Upper lobe of left lung (tissue), 6 donors: ENCODE measurements at regions not wholly inside any gene's neighbourhood (a gene's known extent, or its start where the extent isn't known, plus 50 kb on each side); places are given as distances from the start of the nearest gene placed in this dataset.

Source experiments
- ATAC-seq, 2 donors: fragments of 200-7000 bp; cut with Tn5 transposase; one replicate each; pipeline ENCODE4 v1.9.1; 2022; ENCODE audit warnings: mild to moderate bottlenecking in 2 of 2, moderate library complexity in 2 of 2; ENCODE audit not compliant: low FRiP score in 2 of 2
- DNase-seq, 2 donors: peaks; one replicate each; pipeline ENCODE4 v3.0.0-alpha.2; 2019 to 2020
- H3K27ac ChIP-seq, 4 donors: fragments of 200-600 bp; sonication (generic); one replicate each; pipeline ENCODE4 v1.5.1; 2016 to 2019
- H3K27me3 ChIP-seq, 4 donors: fragments of 200-600 bp; sonication (generic); one replicate each; pipeline ENCODE4 v1.5.1; 2017 to 2019
- H3K36me3 ChIP-seq, 4 donors: fragments of 200-600 bp; sonication (generic); one replicate each; pipeline ENCODE4 v1.5.1; 2016 to 2019
- H3K4me1 ChIP-seq, 4 donors: fragments of 200-600 bp; sonication (generic); one replicate each; pipeline ENCODE4 v1.5.1; 2018 to 2019
- H3K4me3 ChIP-seq, 4 donors: fragments of 200-600 bp; sonication (generic); one replicate each; pipeline ENCODE4 v1.5.1; 2017 to 2019; ENCODE audit warnings: mild to moderate bottlenecking in 2 of 4, moderate library complexity in 1 of 4
- H3K9me3 ChIP-seq, 4 donors: fragments of 200-600 bp; sonication (generic); one replicate each; pipeline ENCODE4 v1.5.1; 2018 to 2019
- EP300 ChIP-seq, 4 donors: sonication (generic); formaldehyde crosslinking; IDR thresholded peaks; one replicate each; pipeline ENCODE4 v1.5.1; 2017; ENCODE audit warnings: antibody characterized with exemption in 4 of 4, control low read depth in 2 of 4
- POLR2A ChIP-seq, 4 donors: fragments of 450-650 bp; IDR thresholded peaks; one replicate each; pipeline ENCODE4 v1.5.1; 2016 to 2017; ENCODE audit warnings: antibody characterized with exemption in 4 of 4, mild to moderate bottlenecking in 2 of 4
- POLR2AphosphoS5 ChIP-seq, 2 donors: sonication (generic); formaldehyde crosslinking; IDR thresholded peaks; one replicate each; pipeline ENCODE4 v1.5.1; 2017; ENCODE audit warnings: antibody characterized with exemption in 2 of 2
- WGBS, 2 donors: methylation state at CpG; one replicate each; pipeline ENCODE4 v1.1.5; 2017 to 2018; 5-methylcytosine and 5-hydroxymethylcytosine counted together
- TF ChIP-seq, protein P1 (sequence below), 6 experiments: fragments of 450-650 bp in 4 of 6; fragments of 200-600 bp in 2 of 6; sonication (generic) in 2 of 6; IDR thresholded peaks; one replicate each; pipeline ENCODE4 v1.5.1; 2016 to 2019; ENCODE audit warnings: antibody characterized with exemption in 6 of 6
- donor health status: DM: no; HTN: no; CAD: no; lungs with moderate emphysema.
- donor health status: DM: no; HTN: yes; CAD: no; lungs with severe emphysema.

GRCh38 chr11:126149759-126150625 lies 61.5 kb downstream of the RPUSD4 start:
- Histone ChIP-seq H3K27me3 (no peaks in the 10 kb centered on the region), H3K4me3 (no peak overlapping the region), H3K36me3 (no peaks in the 10 kb centered on the region), H3K27ac (no peak overlapping the region), H3K4me1 (peaks cover 0 to 5% (median 0%) of the 10 kb centered on the region in 4 donors), H3K9me3 (peaks cover 0 to 3% (median 0%) of the 10 kb centered on the region in 4 donors)
- WGBS, 2 donors, result 68 to 79% methylated on average over 11 to 15 of the region's 15 CpGs
- TF ChIP-seq POLR2A (IDR thresholded peaks at IDR 0.05), result no peak
- no peak for TF ChIP-seq EP300 (IDR thresholded peaks at IDR 0.05)
- TF ChIP-seq, protein P1, sequence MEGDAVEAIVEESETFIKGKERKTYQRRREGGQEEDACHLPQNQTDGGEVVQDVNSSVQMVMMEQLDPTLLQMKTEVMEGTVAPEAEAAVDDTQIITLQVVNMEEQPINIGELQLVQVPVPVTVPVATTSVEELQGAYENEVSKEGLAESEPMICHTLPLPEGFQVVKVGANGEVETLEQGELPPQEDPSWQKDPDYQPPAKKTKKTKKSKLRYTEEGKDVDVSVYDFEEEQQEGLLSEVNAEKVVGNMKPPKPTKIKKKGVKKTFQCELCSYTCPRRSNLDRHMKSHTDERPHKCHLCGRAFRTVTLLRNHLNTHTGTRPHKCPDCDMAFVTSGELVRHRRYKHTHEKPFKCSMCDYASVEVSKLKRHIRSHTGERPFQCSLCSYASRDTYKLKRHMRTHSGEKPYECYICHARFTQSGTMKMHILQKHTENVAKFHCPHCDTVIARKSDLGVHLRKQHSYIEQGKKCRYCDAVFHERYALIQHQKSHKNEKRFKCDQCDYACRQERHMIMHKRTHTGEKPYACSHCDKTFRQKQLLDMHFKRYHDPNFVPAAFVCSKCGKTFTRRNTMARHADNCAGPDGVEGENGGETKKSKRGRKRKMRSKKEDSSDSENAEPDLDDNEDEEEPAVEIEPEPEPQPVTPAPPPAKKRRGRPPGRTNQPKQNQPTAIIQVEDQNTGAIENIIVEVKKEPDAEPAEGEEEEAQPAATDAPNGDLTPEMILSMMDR (IDR thresholded peaks at IDR 0.05), result no peak
- TF ChIP-seq POLR2AphosphoS5 (IDR thresholded peaks at IDR 0.05), result no peak
- DNase-seq, result no peak
- ATAC-seq, result peak; percentile 16 to 28

DNA sequence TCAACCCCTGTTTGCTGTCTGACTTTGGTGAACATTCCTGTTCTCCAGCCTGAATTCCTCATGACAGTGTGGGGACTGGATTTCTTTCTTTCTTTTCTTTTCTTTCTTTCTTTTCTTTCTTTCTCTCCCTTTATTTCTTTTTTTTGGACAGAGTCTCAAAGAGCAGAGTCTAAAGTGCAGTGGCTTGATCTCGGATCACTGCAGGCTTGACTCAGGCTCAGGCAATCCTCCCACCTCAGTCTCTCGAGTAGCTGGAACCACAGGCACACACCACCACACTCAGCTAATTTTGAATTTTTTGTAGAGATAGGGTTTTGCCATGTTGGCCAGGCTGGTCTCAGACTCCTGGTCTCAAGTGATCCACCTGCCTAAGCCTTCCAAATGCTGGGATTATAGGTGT lies 63.1 kb downstream of the RPUSD4 start:
- peaks cover 0 to 5% (median 0%) of the 10 kb centered on the region in 4 donors for H3K4me1 ChIP-seq
- DNase-seq (no peak), ATAC-seq (no peak)
- H3K36me3 ChIP-seq, result no peaks in the 10 kb centered on the region
- H3K27ac ChIP-seq, result no peak overlapping the region
- no peak overlapping the region for H3K4me3 ChIP-seq
- 92 to 93% methylated on average over 2 of the region's 2 CpGs for WGBS, 2 donors
- no peak for TF ChIP-seq POLR2AphosphoS5 (IDR thresholded peaks at IDR 0.05)
- TF ChIP-seq POLR2A (IDR thresholded peaks at IDR 0.05), result no peak
- TF ChIP-seq, protein P1 (IDR thresholded peaks at IDR 0.05), result no peak
- no peak for TF ChIP-seq EP300 (IDR thresholded peaks at IDR 0.05)
- H3K9me3 ChIP-seq, result peaks cover 0 to 3% (median 0%) of the 10 kb centered on the region in 4 donors
- H3K27me3 ChIP-seq, result no peaks in the 10 kb centered on the region

DNA sequence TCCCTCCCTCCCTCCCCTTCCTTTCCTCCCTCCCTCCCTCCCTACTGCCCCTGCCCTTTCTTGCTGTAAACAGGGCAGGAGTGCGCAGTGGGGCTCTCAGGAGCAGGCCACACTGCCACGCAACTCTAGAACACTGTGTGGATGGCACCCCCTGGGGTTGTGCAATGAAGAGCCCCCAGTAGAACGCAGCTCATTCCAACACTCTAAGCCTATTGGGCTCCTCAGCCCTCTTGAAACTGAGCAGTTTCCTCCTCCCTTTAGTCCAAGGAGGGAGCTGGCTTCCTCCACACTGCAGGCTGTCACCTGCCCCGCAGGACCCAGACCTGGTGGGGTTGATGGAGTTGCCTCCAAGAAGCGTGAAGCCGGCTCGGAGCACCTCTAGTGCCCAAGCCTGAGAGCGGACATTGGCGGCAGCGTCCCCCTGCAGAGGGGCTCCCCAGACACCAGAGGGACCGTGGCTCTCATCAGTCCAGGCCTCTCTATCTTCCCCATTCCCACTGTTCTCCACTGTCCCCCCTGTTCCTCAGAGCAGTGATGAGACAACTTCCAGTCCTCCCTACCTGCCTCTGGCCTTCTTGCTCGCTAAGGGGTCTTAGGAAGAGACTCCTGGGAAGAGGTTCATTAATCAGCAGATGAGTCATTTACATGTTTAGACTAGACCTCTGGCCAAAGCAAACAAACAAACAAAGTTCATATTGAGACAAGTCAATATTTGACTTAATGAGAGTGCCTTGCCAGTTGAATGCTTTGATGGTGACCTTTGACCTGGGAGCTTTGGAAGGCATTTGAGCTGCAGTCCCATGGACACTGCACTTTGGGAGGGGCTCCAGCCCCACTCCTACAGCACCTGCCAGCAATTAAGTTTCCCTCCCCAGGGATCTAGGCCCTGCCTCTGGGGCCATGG lies 64.0 kb downstream of the RPUSD4 start:
- ATAC-seq (no peak), DNase-seq (peak in 1 of 2 donors; percentile 44)
- H3K27me3 ChIP-seq, result no peaks in the 10 kb centered on the region
- peaks cover 0 to 5% (median 0%) of the 10 kb centered on the region in 4 donors for H3K4me1 ChIP-seq
- no peak overlapping the region for H3K27ac ChIP-seq
- no peaks in the 10 kb centered on the region for H3K36me3 ChIP-seq
- TF ChIP-seq POLR2AphosphoS5 (IDR thresholded peaks at IDR 0.05) (no peak), POLR2A (IDR thresholded peaks at IDR 0.05) (no peak), EP300 (IDR thresholded peaks at IDR 0.05) (no peak)
- TF ChIP-seq, protein P1 (IDR thresholded peaks at IDR 0.05), result no peak
- peaks cover 0 to 3% (median 0%) of the 10 kb centered on the region in 4 donors for H3K9me3 ChIP-seq
- 85 to 100% methylated on average over 2 to 12 of the region's 12 CpGs for WGBS, 2 donors
- no peak overlapping the region for H3K4me3 ChIP-seq

- H3K27ac ChIP-seq, result no peak overlapping the region
- DNase-seq, result peak in 1 of 2 donors; percentile 67
Measured at GRCh38 chr11:126146454-126147192, 64.8 kb downstream of the RPUSD4 start.

More at GRCh38 chr11:126146454-126147192, 64.8 kb downstream of the RPUSD4 start:
- H3K4me1 ChIP-seq, result peaks cover 0 to 5% (median under 1%) of the 10 kb centered on the region in 4 donors
- H3K4me3 ChIP-seq, result no peak overlapping the region
- ATAC-seq, result peak in 1 of 2 donors; percentile 8
- WGBS, 2 donors, result 54 to 64% methylated on average over 14 to 23 of the region's 23 CpGs
- no peaks in the 10 kb centered on the region for H3K27me3 ChIP-seq
- H3K36me3 ChIP-seq, result no peaks in the 10 kb centered on the region
- TF ChIP-seq POLR2AphosphoS5 (IDR thresholded peaks at IDR 0.05) (no peak), POLR2A (IDR thresholded peaks at IDR 0.05) (no peak), EP300 (IDR thresholded peaks at IDR 0.05) (no peak)
- TF ChIP-seq, protein P1 (IDR thresholded peaks at IDR 0.05), result no peak
- no peaks in the 10 kb centered on the region for H3K9me3 ChIP-seq
